Testis (tissue), 2 donors: ENCODE measurements at regions not wholly inside any gene's neighbourhood (a gene's known extent, or its start where the extent isn't known, plus 50 kb on each side); places are given as distances from the start of the nearest gene placed in this dataset.

Experiments used
- POLR2A ChIP-seq: fragments of 450-650 bp; IDR thresholded peaks from one replicate; pipeline ENCODE4 v1.6.1; 2017; ENCODE audit warnings: antibody characterized with exemption, mild to moderate bottlenecking, moderate library complexity
- TF ChIP-seq, protein P1 (sequence below), 3 experiments: fragments of 450-650 bp in 2 of 3; fragments of 200-600 bp in 1 of 3; sonication (generic) in 1 of 3; IDR thresholded peaks; one replicate each; pipeline ENCODE4 v1.5.1; 2016 to 2019; ENCODE audit warnings: antibody characterized with exemption in 3 of 3, mild to moderate bottlenecking in 2 of 3, moderate library complexity in 1 of 3

DNA sequence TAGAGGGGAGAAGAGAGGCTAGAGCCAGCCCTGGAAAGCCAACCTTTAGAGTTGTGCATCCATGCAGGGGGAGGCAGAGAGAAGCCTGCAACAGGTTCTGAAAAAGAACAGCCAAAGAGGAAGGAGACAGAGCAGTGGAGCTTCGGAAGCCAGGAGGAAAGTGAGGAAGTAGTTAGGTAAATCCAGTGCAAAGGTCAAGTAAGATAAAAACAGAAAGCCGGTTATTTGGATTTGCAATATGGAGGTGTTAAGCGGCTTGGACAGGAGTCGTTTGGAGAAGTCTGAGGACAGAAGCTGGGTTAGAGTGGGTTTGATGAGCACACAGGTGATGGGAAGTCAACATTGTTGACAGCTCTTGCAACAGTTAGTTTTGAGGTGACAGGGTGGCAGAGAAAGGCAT, 53.5 kb upstream of the FLT1 start:
- no peak for TF ChIP-seq POLR2A
- TF ChIP-seq, protein P1, sequence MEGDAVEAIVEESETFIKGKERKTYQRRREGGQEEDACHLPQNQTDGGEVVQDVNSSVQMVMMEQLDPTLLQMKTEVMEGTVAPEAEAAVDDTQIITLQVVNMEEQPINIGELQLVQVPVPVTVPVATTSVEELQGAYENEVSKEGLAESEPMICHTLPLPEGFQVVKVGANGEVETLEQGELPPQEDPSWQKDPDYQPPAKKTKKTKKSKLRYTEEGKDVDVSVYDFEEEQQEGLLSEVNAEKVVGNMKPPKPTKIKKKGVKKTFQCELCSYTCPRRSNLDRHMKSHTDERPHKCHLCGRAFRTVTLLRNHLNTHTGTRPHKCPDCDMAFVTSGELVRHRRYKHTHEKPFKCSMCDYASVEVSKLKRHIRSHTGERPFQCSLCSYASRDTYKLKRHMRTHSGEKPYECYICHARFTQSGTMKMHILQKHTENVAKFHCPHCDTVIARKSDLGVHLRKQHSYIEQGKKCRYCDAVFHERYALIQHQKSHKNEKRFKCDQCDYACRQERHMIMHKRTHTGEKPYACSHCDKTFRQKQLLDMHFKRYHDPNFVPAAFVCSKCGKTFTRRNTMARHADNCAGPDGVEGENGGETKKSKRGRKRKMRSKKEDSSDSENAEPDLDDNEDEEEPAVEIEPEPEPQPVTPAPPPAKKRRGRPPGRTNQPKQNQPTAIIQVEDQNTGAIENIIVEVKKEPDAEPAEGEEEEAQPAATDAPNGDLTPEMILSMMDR (IDR thresholded peaks at IDR 0.05) = no peak
